Activated B cell treated with CpG ODN at 0.5 μM for 24 hours (primary cell): ENCODE measurements at regions not wholly inside any gene's neighbourhood (a gene's known extent, or its start where the extent isn't known, plus 50 kb on each side); places are given as distances from the start of the nearest gene placed in this dataset.

Experiments
- ATAC-seq: fragments of 200-7000 bp; cut with Tn5 transposase; one replicate; pipeline ENCODE4 v1.10.0; 2021; ENCODE audit warnings: low read depth, mild to moderate bottlenecking, moderate library complexity
- CTCF ChIA-PET: fragments of 350-600 bp; sonication (Branson Sonifier 250); formaldehyde crosslinking; loops from one replicate; lab custom pipeline; 2021; ENCODE audit warnings: antibody characterized with exemption; lab: Charles Lee
- POLR2A ChIA-PET: fragments of 350-600 bp; sonication (Branson Sonifier 250); formaldehyde crosslinking; loops from one replicate; lab custom pipeline; 2021; ENCODE audit warnings: antibody characterized with exemption; lab: Charles Lee
- DNase-seq: peaks from one replicate; pipeline ENCODE4 v3.0.0; 2022
- H3K27ac Mint-ChIP-seq: one replicate; pipeline ENCODE4 v1.8.0; 2020; ENCODE audit warnings: mixed read lengths
- H3K27me3 Mint-ChIP-seq: one replicate; pipeline ENCODE4 v1.8.0; 2021; ENCODE audit warnings: mixed read lengths
- H3K36me3 Mint-ChIP-seq: one replicate; pipeline ENCODE4 v1.8.0; 2021; ENCODE audit warnings: low read depth, mixed read lengths
- H3K4me1 Mint-ChIP-seq: one replicate; pipeline ENCODE4 v1.8.0; 2021; ENCODE audit warnings: mixed read lengths
- H3K4me3 Mint-ChIP-seq: one replicate; pipeline ENCODE4 v1.8.0; 2020; ENCODE audit warnings: mild to moderate bottlenecking, mixed read lengths
- H3K9me3 Mint-ChIP-seq: one replicate; pipeline ENCODE4 v1.8.0; 2020; ENCODE audit warnings: mixed read lengths
- intact Hi-C: fragments of 100-400 bp; cut with micrococcal nuclease; formaldehyde crosslinking; loops from one replicate; pipeline ENCODE4 v1.15.1; 2024
- TF ChIP-seq, protein P1 (sequence below): fragments of 200-600 bp; IDR thresholded peaks from one replicate; pipeline ENCODE4 v1.8.0; 2022; ENCODE audit warnings: antibody characterized with exemption, mild to moderate bottlenecking

DNA sequence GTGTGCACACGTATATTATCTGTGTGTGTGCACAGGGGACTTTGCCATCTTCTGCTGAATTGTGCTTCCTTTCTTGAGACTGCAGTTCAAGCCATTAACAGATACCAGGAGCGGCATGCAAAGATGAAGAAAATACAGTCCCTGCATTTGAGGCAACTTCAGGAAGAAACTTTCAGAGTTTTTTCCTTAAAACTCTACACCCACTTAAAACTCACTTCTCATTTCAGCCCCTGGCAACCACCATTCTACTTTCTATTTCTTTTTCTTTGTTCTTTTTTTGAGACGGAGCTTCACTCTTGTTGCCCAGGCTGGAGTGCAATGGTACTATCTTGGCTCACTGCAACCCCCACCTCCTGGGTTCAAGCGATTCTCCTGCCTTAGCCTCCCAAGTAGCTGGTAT is 448.9 kb upstream of the ZMIZ1 start:
- ChIA-PET POLR2A (no interaction called here), CTCF (no interaction called here)
- Mint-ChIP-seq H3K36me3 (no peaks in the 10 kb centered on the region), H3K27ac (no peak overlapping the region), H3K4me1 (no peaks in the 10 kb centered on the region), H3K9me3 (no peaks in the 10 kb centered on the region), H3K4me3 (no peak overlapping the region), H3K27me3 (peaks cover 14% of the 10 kb centered on the region)
- intact Hi-C loops = no loop called here
- DNase-seq = no peak
- ATAC-seq = no peak
- TF ChIP-seq, protein P1, sequence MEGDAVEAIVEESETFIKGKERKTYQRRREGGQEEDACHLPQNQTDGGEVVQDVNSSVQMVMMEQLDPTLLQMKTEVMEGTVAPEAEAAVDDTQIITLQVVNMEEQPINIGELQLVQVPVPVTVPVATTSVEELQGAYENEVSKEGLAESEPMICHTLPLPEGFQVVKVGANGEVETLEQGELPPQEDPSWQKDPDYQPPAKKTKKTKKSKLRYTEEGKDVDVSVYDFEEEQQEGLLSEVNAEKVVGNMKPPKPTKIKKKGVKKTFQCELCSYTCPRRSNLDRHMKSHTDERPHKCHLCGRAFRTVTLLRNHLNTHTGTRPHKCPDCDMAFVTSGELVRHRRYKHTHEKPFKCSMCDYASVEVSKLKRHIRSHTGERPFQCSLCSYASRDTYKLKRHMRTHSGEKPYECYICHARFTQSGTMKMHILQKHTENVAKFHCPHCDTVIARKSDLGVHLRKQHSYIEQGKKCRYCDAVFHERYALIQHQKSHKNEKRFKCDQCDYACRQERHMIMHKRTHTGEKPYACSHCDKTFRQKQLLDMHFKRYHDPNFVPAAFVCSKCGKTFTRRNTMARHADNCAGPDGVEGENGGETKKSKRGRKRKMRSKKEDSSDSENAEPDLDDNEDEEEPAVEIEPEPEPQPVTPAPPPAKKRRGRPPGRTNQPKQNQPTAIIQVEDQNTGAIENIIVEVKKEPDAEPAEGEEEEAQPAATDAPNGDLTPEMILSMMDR = no peak

DNA sequence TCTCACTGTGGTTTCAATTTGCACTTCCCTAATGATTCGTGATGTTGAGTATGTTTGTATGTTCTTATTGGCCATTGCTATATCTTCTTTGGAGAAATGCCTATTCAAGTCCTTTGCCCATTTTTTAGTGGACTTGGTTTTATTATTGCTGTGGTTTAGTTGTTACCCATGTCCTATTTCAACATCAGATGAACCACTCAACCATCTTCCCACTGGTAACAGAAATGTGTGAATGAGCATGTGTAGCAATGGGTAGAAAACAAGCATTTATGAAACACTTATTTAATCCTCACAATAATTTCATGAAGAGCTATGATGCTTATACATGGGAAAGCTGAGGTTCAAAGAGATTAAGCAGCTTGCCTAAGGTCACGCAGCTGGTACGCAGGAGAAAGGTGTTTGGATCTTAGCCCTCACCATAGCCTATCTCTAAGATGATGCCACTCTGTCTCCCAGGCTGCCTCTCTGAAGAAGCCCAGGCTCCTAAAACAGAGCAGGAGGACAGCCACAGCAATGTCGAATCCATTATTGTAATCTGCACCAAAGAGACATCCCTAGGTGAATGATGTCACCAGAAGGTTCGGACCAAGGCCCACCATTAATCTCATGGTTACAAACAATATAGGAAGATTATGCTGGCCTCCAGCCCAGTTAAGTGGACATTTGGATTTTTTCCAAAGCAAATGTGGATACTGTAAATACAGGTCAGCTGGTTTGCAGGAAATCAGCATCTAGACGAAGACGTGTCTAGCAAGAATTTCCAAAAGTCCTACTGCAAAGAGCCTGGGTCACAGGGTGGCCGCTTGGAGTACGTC is 447.6 kb upstream of the ZMIZ1 start:
- CTCF ChIA-PET = no interaction called here
- Mint-ChIP-seq H3K9me3 (no peaks in the 10 kb centered on the region), H3K4me1 (no peaks in the 10 kb centered on the region), H3K36me3 (no peaks in the 10 kb centered on the region), H3K27me3 (peaks cover 14% of the 10 kb centered on the region), H3K27ac (no peak overlapping the region), H3K4me3 (no peak overlapping the region)
- ATAC-seq (no peak), DNase-seq (no peak)
- intact Hi-C loops = no loop called here
- TF ChIP-seq, protein P1 = no peak
- POLR2A ChIA-PET = no interaction called here

DNA sequence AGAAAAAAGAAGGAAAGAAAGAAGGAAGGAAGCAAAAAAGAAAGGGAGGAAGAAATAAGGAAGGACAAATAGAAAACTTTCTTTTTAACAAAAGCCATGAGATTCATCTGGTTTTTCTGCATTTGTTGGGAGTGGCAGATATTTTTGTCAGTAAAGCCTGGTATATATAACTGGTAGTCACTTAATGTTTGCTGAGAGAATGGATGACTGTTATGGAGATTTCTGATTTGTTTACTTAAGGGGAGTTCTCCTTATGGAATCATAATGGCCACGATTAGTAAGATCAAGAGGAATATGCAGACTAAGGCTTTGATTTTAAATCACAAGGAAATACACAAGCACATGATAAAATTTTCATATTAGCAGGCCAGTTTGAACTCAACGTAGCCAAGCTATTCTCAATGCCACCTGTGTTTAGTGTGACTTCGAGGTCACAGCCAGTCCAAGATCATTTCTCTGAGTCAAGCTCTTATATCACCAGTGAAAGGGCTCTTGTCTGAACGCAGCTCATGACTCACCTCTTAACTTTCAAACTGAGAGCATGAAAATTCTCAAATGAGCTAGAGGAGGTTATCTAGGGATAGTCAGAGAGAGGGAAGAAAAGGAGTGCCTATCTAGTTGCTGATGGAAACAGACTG is 445.1 kb upstream of the ZMIZ1 start:
- Mint-ChIP-seq H3K27me3 (peaks cover 22% of the 10 kb centered on the region), H3K27ac (no peak overlapping the region)

DNA sequence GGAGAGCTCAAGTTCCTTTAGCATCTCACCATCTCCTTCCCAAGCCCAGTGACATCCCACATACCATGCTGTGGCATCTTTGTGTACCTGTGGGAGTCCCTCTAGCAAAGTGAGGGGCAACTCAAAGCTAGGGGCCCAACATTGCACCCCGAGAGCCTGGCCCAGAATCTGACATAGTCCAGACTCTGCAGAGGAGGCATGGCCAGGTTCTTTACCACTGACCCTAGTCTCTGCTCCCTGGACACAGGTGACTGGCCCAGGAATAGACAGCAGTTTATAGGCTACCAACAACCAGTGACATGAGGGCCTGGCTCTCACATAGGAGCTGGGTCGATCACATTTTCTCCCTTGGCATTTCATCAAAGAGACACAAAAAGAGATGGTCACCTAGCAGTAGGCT is 444.0 kb upstream of the ZMIZ1 start:
- Mint-ChIP-seq H3K9me3 (no peaks in the 10 kb centered on the region), H3K4me1 (no peaks in the 10 kb centered on the region), H3K4me3 (no peak overlapping the region), H3K36me3 (no peaks in the 10 kb centered on the region), H3K27me3 (peaks cover 22% of the 10 kb centered on the region), H3K27ac (no peak overlapping the region)
- ChIA-PET CTCF (no interaction called here), POLR2A (no interaction called here)
- TF ChIP-seq, protein P1 = no peak
- DNase-seq (no peak), ATAC-seq (no peak)
- intact Hi-C loops = no loop called here

More for the DNA sequence above, 445.1 kb upstream of the ZMIZ1 start:
- H3K9me3 Mint-ChIP-seq = no peaks in the 10 kb centered on the region
- H3K4me3 Mint-ChIP-seq = no peak overlapping the region
- TF ChIP-seq, protein P1 = no peak
- intact Hi-C loops = no loop called here
- no peak for DNase-seq
- ChIA-PET CTCF (no interaction called here), POLR2A (no interaction called here)
- H3K4me1 Mint-ChIP-seq = no peaks in the 10 kb centered on the region
- H3K36me3 Mint-ChIP-seq = no peaks in the 10 kb centered on the region
- no peak for ATAC-seq

DNA sequence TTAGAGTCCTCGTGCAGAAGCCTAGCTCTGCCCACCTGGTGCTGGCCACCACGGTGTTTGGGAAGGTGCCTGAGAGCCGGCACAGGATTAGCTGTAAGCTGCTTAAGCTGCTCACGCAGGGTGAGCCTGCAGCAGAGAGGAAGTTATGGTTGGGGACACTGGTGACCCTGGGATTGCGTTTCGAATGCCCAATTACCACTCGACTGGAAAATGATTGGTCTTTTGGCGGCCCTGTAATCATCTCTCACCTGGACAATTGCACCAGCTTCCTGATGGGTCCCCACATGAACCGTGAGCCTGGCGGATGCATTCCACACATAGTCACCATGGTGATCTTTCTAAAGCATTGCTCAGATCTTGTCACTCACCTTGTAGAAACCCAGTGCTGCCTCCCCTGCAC is 442.3 kb upstream of the ZMIZ1 start:
- POLR2A ChIA-PET = no interaction called here
- CTCF ChIA-PET = no interaction called here
- no peak for DNase-seq
- Mint-ChIP-seq H3K27me3 (peaks cover 21% of the 10 kb centered on the region), H3K27ac (no peak overlapping the region), H3K4me1 (no peaks in the 10 kb centered on the region), H3K9me3 (no peaks in the 10 kb centered on the region), H3K36me3 (no peaks in the 10 kb centered on the region), H3K4me3 (no peak overlapping the region)
- no peak for ATAC-seq
- intact Hi-C loops = no loop called here
- TF ChIP-seq, protein P1 = no peak
